A549 (cell line): ENCODE measurements at regions not wholly inside any gene's neighbourhood (a gene's known extent, or its start where the extent isn't known, plus 50 kb on each side); places are given as distances from the start of the nearest gene placed in this dataset.

Source experiments
- NR3C1 ChIP-seq: fragments of >200 bp; sonication (Bioruptor Twin); formaldehyde crosslinking; IDR thresholded peaks from 3 replicates; pipeline ENCODE4 v1.6.1; 2017
- RNF2 ChIP-seq: fragments of 200-600 bp; sonication (generic); IDR thresholded peaks from 2 replicates; pipeline ENCODE4 v1.6.1; 2016; ENCODE audit warnings: low read depth, mild to moderate bottlenecking, antibody characterized with exemption, moderate library complexity, borderline replicate concordance
- TF ChIP-seq, protein P1 (sequence below): fragments of >200 bp; sonication (Bioruptor Twin); formaldehyde crosslinking; IDR thresholded peaks from 3 replicates; pipeline ENCODE4 v1.5.1; 2016

DNA sequence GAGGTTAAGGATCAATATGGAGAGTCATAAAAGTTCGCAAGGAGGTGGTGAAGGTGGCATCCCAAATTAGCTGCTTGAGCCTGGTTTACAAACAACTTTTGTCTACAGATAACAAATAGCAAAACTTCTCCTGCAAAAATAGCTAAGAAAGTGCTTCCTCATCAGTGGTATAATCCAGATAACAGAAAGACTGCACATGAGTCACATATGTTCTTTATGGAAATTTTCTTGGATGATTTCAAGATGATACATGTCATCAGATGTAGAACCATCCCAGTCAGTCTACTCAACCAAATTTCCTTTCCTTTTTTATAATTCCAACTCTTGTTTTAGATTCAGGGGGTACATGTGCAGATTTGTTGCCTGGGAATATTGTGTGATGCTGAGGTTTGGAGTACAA, 133.0 kb downstream of the BTG1 start:
- TF ChIP-seq, protein P1, sequence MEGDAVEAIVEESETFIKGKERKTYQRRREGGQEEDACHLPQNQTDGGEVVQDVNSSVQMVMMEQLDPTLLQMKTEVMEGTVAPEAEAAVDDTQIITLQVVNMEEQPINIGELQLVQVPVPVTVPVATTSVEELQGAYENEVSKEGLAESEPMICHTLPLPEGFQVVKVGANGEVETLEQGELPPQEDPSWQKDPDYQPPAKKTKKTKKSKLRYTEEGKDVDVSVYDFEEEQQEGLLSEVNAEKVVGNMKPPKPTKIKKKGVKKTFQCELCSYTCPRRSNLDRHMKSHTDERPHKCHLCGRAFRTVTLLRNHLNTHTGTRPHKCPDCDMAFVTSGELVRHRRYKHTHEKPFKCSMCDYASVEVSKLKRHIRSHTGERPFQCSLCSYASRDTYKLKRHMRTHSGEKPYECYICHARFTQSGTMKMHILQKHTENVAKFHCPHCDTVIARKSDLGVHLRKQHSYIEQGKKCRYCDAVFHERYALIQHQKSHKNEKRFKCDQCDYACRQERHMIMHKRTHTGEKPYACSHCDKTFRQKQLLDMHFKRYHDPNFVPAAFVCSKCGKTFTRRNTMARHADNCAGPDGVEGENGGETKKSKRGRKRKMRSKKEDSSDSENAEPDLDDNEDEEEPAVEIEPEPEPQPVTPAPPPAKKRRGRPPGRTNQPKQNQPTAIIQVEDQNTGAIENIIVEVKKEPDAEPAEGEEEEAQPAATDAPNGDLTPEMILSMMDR: no peak
- TF ChIP-seq NR3C1 (no peak), RNF2 (no peak)
